ENCODE measurements at regions not wholly inside any gene's neighbourhood (a gene's known extent, or its start where the extent isn't known, plus 50 kb on each side); places are given as distances from the start of the nearest gene placed in this dataset.

- DNase-seq (ENCODE audit: low read depth) = no peak
- TF ChIP-seq CTCF (IDR thresholded peaks at IDR 0.05; ENCODE audit: control insufficient read depth, insufficient read depth, low read depth, low read length, missing control alignments) = no peak
- H3K4me3 ChIP-seq (ENCODE audit: control insufficient read depth, low read depth, low read length) = no peak overlapping the region
Observed at GRCh38 chr10:42953684-42954674, 122.9 kb upstream of the RET start.

- H3K4me3 ChIP-seq (ENCODE audit: control insufficient read depth, low read depth, low read length) = no peak overlapping the region
- TF ChIP-seq CTCF (IDR thresholded peaks at IDR 0.05; ENCODE audit: control insufficient read depth, insufficient read depth, low read depth, low read length, missing control alignments) = no peak
- no peak for DNase-seq (ENCODE audit: low read depth)
Observed at GRCh38 chr10:42954766-42955492, 121.9 kb upstream of the RET start.

- no peak for TF ChIP-seq CTCF (IDR thresholded peaks at IDR 0.05; ENCODE audit: control insufficient read depth, insufficient read depth, low read depth, low read length, missing control alignments)
- DNase-seq (ENCODE audit: low read depth) = no peak
Observed at GRCh38 chr10:42955493-42955889, 121.4 kb upstream of the RET start.

GRCh38 chr10:42956045-42956444, 120.8 kb upstream of the RET start:
- no peak for TF ChIP-seq CTCF (IDR thresholded peaks at IDR 0.05; ENCODE audit: control insufficient read depth, insufficient read depth, low read depth, low read length, missing control alignments)
- no peak overlapping the region for H3K4me3 ChIP-seq (ENCODE audit: control insufficient read depth, low read depth, low read length)
- no peak for DNase-seq (ENCODE audit: low read depth)

More at GRCh38 chr10:42955493-42955889, 121.4 kb upstream of the RET start:
- no peak overlapping the region for H3K4me3 ChIP-seq (ENCODE audit: control insufficient read depth, low read depth, low read length)

GRCh38 chr10:42958142-42958868, 118.6 kb upstream of the RET start:
- H3K4me3 ChIP-seq (ENCODE audit: control insufficient read depth, low read depth, low read length) = no peak overlapping the region
- DNase-seq (ENCODE audit: low read depth) = no peak
- no peak for TF ChIP-seq CTCF (IDR thresholded peaks at IDR 0.05; ENCODE audit: control insufficient read depth, insufficient read depth, low read depth, low read length, missing control alignments)

GRCh38 chr10:42959833-42960232, 117.0 kb upstream of the RET start:
- no peak for TF ChIP-seq CTCF (IDR thresholded peaks at IDR 0.05; ENCODE audit: control insufficient read depth, insufficient read depth, low read depth, low read length, missing control alignments)
- H3K4me3 ChIP-seq (ENCODE audit: control insufficient read depth, low read depth, low read length) = no peak overlapping the region
- DNase-seq (ENCODE audit: low read depth) = no peak
